GM18505 (cell line): ENCODE measurements at regions not wholly inside any gene's neighbourhood (a gene's known extent, or its start where the extent isn't known, plus 50 kb on each side); places are given as distances from the start of the nearest gene placed in this dataset.

Experiments used
- ATAC-seq: cut with Tn5 transposase; IDR thresholded peaks from one replicate; pipeline ENCODE4 v1.9.1; 2021; ENCODE audit not compliant: unreplicated experiment
- POLR2A ChIP-seq: IDR thresholded peaks from 4 replicates; pipeline ENCODE4 v1.6.1; 2011; ENCODE audit warnings: borderline replicate concordance; ENCODE audit not compliant: insufficient read depth, insufficient read length; ENCODE audit errors: extremely low read depth

DNA sequence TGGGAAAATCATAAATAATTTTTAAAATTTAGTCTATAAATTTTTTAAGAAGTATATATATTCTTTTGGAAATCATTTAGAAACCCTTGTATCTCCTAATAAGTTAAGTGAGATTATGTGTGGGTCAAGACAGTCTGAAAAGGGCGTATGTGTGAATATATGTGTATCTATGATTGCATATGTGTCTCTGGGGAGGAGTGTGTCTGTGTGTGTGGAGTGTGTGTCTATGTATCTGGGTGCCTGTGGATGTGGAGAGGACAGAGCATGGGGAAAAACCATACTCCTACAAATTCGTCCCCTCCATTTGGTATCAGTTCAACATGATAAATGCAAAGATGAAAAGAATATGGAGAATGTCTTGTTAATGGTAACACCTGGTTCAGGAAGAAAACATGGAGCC is 342.0 kb upstream of the ACTBL2 start:
- TF ChIP-seq POLR2A: no peak
- ATAC-seq: no peak

GRCh38 chr5:57824047-57824446 is 341.4 kb upstream of the ACTBL2 start:
- ATAC-seq: no peak
- no peak for TF ChIP-seq POLR2A

DNA sequence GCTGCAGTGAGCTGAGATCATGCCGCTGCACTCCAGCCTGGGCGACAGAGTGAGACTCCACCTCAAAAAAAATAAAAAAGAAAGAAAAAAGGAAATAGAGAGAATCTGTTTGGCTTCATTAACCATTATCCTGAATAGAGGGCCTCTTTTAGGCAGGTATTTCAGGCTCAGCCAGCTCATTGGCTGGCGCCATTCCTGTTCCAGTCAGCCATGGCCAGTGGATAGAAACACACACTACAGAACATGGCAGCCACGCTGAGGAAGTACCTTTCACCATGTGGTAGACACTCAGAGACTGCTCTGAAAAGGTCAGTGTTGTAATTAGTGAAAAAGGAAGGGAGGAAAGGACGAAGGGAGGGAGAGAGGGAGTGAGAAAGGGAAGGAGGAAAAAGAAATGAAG is 340.0 kb upstream of the ACTBL2 start:
- no peak for TF ChIP-seq POLR2A
- ATAC-seq: no peak

DNA sequence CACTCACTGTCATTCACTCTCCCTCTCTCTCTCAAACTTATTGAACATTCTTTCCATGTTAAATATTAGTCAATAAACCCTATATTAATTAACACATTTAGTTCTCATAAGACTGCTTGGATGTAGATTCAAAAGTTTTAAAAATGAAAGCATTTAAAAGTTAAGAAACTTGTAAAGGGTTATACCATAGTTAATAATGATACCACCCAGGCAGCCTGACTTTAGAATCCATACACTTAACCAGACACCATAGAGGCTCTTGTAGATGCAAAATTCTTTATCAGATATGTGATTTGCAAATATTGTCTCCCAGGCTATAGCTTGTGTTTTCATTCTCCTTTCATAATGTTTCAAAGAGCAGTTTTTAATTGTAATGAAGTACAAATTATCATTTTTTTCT is 335.8 kb upstream of the ACTBL2 start:
- ATAC-seq: no peak
- no peak for TF ChIP-seq POLR2A

DNA sequence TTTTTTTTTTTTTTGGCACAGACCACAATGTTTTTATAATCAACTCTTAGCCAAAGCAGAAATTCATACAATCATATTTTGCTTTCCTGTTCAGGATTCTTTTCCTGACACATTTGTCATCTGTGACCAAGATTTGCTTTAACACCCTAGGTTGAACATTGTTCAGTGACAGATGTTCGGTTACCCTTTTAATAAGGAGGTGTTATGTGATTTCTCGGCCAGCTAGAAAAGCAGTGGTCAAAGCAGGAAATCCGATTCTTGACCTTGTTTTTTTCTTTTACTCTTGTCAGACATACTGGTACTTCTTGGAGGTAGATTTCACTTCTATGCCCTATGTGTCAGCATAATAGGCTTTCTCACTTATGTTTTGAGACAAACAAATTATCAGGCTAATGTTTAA is 335.3 kb upstream of the ACTBL2 start:
- ATAC-seq: no peak

DNA sequence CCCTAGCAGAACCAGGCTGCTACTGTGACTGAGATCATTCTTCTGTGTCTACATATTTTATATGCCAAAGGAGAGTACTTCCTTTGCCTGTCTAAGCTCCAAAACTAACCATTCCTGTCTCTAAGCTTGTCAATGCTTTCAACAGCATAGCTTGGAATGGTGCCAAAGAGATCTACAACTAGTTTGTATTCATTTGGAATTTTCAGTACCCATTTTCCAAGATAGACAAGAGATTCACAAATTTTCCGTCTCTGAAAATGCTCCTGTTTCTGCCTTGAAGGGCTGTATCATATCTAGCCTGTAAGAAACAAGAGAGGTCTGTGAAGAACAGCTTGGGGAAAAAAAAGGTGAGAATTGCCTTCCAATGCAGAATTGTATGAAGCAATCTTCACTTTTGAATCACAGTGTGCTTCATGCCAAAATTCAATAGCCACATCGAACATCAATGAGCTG is 334.4 kb upstream of the ACTBL2 start:
- ATAC-seq: no peak
- no peak for TF ChIP-seq POLR2A

More for the DNA sequence above, 335.3 kb upstream of the ACTBL2 start:
- TF ChIP-seq POLR2A: no peak

DNA sequence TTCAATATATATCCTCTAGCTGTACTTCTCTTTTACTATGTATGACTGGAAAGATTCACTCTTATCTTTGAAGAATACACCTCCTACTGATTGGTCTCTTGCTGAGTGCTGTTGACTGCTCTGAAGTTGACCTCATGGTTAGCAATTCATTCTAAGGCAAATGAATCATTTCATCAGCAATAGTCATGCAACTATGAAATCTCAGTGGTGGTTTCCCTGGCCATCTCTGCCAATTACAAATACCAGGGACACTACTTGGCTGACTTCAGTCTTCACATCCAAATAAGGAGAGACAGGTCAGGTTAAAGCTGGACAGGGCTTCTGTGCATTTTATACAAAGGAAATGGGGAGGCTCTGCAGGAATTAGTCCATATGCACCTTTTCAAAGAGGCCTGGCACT is 333.5 kb upstream of the ACTBL2 start:
- no peak for TF ChIP-seq POLR2A
- no peak for ATAC-seq

GRCh38 chr5:57805732-57806131 is 323.1 kb upstream of the ACTBL2 start:
- no peak for TF ChIP-seq POLR2A
- ATAC-seq: no peak

DNA sequence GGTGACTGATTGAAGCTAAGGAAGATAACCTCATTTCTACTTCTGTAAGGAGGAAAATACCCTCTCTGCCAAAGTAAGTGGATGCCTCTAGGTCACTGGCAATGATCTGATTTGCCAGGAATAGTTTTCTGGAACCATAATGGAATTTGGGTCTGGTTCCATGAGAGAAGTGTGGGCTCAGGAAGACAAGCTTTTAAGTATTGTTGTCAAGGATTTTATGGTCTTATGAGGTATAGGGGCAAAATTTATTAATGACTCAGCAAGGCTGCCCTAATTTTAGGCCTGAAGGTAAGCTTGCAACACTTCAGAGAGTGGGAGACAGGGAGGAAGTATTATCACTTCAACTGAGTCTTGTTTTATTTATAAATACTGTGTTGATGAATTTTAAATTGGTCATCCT is 322.6 kb upstream of the ACTBL2 start:
- ATAC-seq: no peak
- TF ChIP-seq POLR2A: no peak

DNA sequence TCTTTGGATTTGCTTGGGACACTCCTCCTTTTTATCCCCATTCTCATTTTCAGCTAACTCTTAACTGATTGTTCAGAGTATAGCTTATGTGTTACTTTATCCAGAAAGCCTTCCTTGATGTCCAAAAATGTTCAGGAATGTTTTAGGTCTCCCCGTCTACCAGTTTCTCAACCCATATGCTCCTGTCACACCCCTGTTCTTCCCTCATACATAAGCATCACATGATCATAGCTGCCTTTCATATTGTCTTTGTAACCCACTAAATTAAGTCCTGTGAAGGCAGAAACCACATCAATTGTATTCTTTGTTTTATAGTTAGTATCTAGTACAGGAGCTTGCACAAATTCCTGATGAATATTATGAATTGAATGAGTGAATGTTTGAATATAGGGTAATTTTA is 321.9 kb upstream of the ACTBL2 start:
- ATAC-seq: no peak
- TF ChIP-seq POLR2A: no peak

DNA sequence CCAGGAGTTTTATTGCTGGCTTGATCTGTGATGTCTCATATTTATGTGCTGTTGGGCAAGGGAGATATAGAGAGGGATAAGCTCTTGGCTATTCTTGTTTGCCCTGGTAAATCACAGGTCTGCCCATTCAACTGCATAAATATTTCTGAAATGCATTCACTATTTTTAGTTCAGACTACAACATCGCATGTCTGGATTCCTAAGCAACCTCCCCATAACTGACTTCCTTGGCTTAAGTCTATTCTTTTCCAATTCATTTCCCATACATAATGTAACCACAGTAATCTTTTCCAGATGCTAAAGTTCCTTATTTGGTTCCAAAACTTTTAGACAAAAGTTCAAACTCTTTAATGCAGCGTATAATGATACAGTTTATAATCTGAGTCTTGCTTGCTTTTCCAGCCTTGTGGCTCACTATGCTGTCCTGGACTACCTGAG is 321.4 kb upstream of the ACTBL2 start:
- TF ChIP-seq POLR2A: no peak
- ATAC-seq: no peak

DNA sequence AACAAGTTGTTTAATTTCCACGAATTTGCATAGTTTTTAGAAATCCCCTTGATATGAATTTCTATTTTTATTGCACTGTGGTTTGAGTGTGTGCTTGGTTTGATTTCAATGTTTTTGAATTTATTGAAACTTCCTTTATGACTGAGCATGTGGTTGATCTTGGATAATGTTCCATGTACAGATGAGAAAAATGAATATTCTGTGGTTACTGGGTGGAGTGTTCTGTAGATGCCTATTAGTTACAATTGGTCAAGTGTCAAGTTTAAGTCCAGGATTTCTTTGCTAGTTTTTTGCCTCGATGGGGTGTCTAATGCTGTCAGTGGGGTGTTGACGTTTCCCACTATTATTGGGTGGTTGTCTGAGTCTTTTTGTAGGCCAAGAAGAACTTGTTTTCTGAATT is 319.5 kb upstream of the ACTBL2 start:
- no peak for TF ChIP-seq POLR2A
- no peak for ATAC-seq

- no peak for TF ChIP-seq POLR2A
- no peak for ATAC-seq
Measured at GRCh38 chr5:57795203-57795602, 312.6 kb upstream of the ACTBL2 start.

- no peak for ATAC-seq
- TF ChIP-seq POLR2A: no peak
Measured at GRCh38 chr5:57791875-57792274, 309.3 kb upstream of the ACTBL2 start.

- TF ChIP-seq POLR2A: no peak
- ATAC-seq: no peak
Measured at GRCh38 chr5:57785946-57786345, 303.3 kb upstream of the ACTBL2 start.
